Stimulated activated CD4-positive, alpha-beta T cell treated with anti-CD3 and anti-CD28 coated beads, Interleukin-15, amount 100 ng/mL, for 48 hours (primary cell): ENCODE measurements at regions not wholly inside any gene's neighbourhood (a gene's known extent, or its start where the extent isn't known, plus 50 kb on each side); places are given as distances from the start of the nearest gene placed in this dataset.

Experiments
- DNase-seq, 2 donors: peaks; one replicate each; pipeline ENCODE4 v3.0.0-alpha.2; 2020; ENCODE audit warnings: low read depth in 2 of 2

GRCh38 chr10:5310914-5311313, 53.9 kb upstream of the UCN3 start:
- no peak for DNase-seq

DNA sequence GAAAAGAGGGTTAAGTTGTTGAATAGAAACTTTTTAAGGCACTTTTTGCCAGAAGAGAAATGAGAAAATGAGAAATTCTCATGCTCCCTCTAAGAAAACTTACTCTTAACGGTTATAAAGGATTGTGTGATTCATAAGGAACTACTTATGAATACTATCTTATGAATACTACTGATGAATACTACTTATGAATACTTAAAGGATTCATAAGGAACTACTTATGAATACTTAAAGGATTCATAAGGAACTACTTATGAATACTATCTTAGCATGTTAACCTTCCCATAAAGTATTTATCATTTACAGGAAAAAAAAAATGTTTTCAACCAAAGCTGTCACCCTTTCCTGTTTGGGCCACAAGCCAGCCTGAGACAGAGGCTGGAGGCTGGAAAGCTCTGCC, 53.1 kb upstream of the UCN3 start:
- no peak for DNase-seq

GRCh38 chr10:5314840-5315239, 49.9 kb upstream of the UCN3 start:
- no peak for DNase-seq
